ENCODE measurements at regions not wholly inside any gene's neighbourhood (a gene's known extent, or its start where the extent isn't known, plus 50 kb on each side); places are given as distances from the start of the nearest gene placed in this dataset.

- H3K27ac ChIP-seq: peak overlapping the region; percentile 94
- TF ChIP-seq CTCF (conservative IDR thresholded peaks at IDR 0.05): no peak
These were observed 55.7 kb upstream of the CTAGE1 start for GRCh38 chr18:22473366-22473765.

- TF ChIP-seq CTCF (conservative IDR thresholded peaks at IDR 0.05): no peak
- H3K27ac ChIP-seq: no peak overlapping the region
These were observed 57.8 kb upstream of the CTAGE1 start for GRCh38 chr18:22475426-22476100.

- no peak for TF ChIP-seq CTCF (conservative IDR thresholded peaks at IDR 0.05)
- H3K27ac ChIP-seq: no peak overlapping the region
These were observed 59.5 kb upstream of the CTAGE1 start for GRCh38 chr18:22477222-22477621.

GRCh38 chr18:22482948-22483347 is 65.2 kb upstream of the CTAGE1 start:
- H3K27ac ChIP-seq: no peak overlapping the region
- TF ChIP-seq CTCF (conservative IDR thresholded peaks at IDR 0.05): no peak

GRCh38 chr18:22483407-22483806 is 65.7 kb upstream of the CTAGE1 start:
- no peak for TF ChIP-seq CTCF (conservative IDR thresholded peaks at IDR 0.05)

GRCh38 chr18:22484471-22484870 is 66.8 kb upstream of the CTAGE1 start:
- TF ChIP-seq CTCF (conservative IDR thresholded peaks at IDR 0.05): no peak
- H3K27ac ChIP-seq: no peak overlapping the region

More at GRCh38 chr18:22483407-22483806, 65.7 kb upstream of the CTAGE1 start:
- H3K27ac ChIP-seq: no peak overlapping the region

- H3K27ac ChIP-seq: peak overlapping the region; percentile 1; the same call in 1 of the 2 replicates
- no peak for TF ChIP-seq CTCF (conservative IDR thresholded peaks at IDR 0.05)
These were observed 68.1 kb upstream of the CTAGE1 start for GRCh38 chr18:22485808-22486244.

Measured in VCaP (cell line).